Urinary bladder (tissue), 3 donors: ENCODE measurements at regions not wholly inside any gene's neighbourhood (a gene's known extent, or its start where the extent isn't known, plus 50 kb on each side); places are given as distances from the start of the nearest gene placed in this dataset.

Experiments used
- DNase-seq: peaks from one replicate; pipeline ENCODE4 v3.0.0-alpha.2; 2015; ENCODE audit errors: extremely low spot score
- H3K27ac ChIP-seq: one replicate; pipeline ENCODE4 v1.5.1; 2013; ENCODE audit warnings: low read depth, mild to moderate bottlenecking, moderate library complexity
- H3K36me3 ChIP-seq: one replicate; pipeline ENCODE4 v1.6.1; 2013; ENCODE audit warnings: mild to moderate bottlenecking, moderate library complexity; ENCODE audit not compliant: insufficient read depth
- H3K4me1 ChIP-seq: one replicate; pipeline ENCODE4 v1.6.1; 2013; ENCODE audit warnings: mild to moderate bottlenecking, moderate library complexity; ENCODE audit not compliant: insufficient read depth
- H3K4me3 ChIP-seq: one replicate; pipeline ENCODE4 v1.5.1; 2013; ENCODE audit warnings: low read depth, low read length
- WGBS: extraction: QIAGEN DNeasy Blood & Tissue Kit; methylation state at CpG from one replicate; pipeline ENCODE4 v1.1.7; 2013; 5-methylcytosine and 5-hydroxymethylcytosine counted together
- donor health status: healthy with polysubstance abuse.
- donor health status: healthy.

DNA sequence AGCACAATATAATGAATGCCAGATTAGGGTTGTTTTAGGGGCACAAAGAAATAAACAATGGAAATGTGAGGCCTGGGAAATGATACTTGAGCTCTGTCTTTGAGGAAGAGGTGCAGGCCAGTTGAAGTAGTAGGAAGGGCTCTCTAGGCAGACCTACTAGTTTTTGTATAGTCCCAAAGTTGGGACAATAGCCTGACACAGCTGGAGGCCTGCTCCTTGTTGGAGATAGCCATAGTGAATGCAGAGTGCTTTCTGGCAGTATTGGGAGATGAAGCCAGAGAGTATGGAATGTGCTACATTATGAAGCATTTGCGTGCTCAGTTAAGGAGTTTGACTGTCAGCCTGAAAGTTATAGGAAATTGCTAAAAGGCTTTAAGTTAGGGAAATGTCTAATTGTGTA lies 251.2 kb upstream of the ZPLD1 start:
- Histone ChIP-seq H3K4me3 (no peak overlapping the region), H3K36me3 (no peaks in the 10 kb centered on the region), H3K27ac (no peak overlapping the region), H3K4me1 (no peaks in the 10 kb centered on the region)
- DNase-seq, result no peak
- WGBS, result 96% methylated on average over 1 of the region's 1 CpG

DNA sequence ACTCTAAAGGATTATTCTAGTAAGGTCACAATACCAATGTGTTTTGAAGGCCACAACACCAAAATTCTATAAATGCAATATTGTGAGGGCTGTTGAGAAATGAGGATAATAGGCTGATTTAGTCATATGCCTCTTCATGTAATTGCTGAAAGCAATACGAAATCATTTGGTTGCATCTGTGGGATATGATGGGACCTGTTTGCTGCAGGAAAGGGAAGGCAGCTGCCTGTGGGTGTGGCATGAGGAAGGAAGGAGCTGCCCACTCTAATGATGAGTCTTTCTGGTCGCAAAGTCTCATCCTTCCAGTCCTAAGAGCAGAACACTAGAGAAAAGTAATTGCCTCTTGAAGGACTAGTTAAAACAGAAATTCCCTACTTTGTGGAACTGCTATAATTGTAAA lies 245.3 kb upstream of the ZPLD1 start:
- WGBS, result 72% methylated on average over 2 of the region's 2 CpGs

DNA sequence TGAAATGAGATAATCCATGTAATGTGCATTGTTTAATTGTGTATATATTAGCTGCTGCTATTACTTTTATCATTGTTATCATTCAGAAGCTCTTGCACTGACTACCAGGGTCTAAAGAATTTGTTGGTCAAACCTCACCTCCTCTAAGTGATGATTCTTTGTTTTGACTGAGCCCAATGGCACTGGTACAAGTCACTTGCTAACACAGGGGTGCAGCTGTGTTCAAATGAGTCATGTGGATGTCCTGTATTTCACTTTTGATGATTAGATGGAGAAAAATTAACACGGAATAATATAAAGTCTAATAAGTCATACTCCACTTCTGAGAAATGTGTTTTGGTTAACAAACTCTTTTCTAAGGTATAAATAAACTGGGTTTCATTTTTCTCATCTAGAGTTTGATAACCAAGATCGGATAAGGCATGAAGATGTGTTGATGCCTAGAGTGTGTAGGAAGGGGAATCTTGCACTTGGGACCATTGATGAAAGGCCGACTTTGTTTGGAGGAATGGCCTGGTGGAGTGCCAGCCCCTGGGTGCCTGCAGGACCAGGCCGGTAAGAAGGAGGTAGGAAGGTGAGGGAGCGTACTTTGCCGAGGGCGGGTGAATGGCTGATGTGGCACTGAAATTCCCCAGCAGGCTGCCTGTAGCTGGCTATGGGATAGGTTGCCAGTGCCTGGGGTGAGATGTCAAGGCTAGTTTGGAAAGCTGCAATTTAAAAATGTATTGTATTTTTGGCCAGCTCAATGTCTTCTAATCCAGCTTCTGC lies 244.7 kb upstream of the ZPLD1 start:
- H3K36me3 ChIP-seq, result no peaks in the 10 kb centered on the region
- no peak for DNase-seq
- 79% methylated on average over 7 of the region's 7 CpGs for WGBS
- peaks cover 1% of the 10 kb centered on the region for H3K4me1 ChIP-seq
- no peak overlapping the region for H3K27ac ChIP-seq
- no peak overlapping the region for H3K4me3 ChIP-seq

More for the DNA sequence above, 245.3 kb upstream of the ZPLD1 start:
- no peak overlapping the region for H3K4me3 ChIP-seq
- H3K36me3 ChIP-seq, result no peaks in the 10 kb centered on the region
- no peak overlapping the region for H3K27ac ChIP-seq
- no peak for DNase-seq
- peaks cover 1% of the 10 kb centered on the region for H3K4me1 ChIP-seq

DNA sequence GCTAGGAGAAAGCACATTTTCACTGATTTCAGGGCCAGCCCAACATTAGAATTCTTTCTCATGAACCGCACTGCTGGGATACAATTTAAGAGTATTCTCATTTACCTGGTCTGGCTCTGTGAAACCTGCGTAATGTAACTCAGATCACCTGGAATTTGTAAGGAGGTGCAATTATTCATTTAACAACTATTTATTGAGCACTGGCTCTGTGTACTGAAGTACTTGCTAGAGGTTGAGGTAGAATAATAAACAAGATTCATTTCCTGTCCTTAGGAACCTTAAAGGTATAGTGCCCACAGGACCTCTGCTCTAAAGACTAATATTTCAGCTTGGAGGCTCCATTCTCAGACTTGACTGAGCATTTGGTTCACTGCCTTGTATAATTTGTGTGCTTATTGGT lies 242.2 kb upstream of the ZPLD1 start:
- no peak for DNase-seq
- WGBS, result 73% methylated on average over 2 of the region's 2 CpGs
- no peaks in the 10 kb centered on the region for H3K36me3 ChIP-seq
- peaks cover 1% of the 10 kb centered on the region for H3K4me1 ChIP-seq
- H3K27ac ChIP-seq, result no peak overlapping the region
- no peak overlapping the region for H3K4me3 ChIP-seq

DNA sequence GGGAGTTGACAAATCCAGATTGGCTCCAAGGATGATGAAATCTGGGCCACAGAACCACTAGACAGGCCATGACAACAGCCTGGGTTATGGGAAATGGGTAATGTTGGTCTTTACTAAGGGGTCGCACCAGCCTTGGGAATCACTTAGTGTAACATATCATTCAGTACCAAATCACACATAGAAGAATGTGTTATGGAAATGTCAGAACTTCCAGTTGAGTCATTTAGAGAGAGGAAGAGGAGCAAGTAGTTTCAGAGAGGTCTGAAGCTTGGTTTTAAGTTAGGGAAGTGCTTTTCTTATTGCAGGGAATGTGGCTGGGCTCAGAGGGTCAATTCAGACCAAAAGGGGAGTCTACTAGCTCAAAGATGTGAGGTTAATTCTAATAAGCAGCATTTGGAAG lies 241.6 kb upstream of the ZPLD1 start:
- Histone ChIP-seq H3K4me1 (peaks cover 1% of the 10 kb centered on the region), H3K4me3 (no peak overlapping the region), H3K36me3 (no peaks in the 10 kb centered on the region), H3K27ac (no peak overlapping the region)
- no peak for DNase-seq
- WGBS, result 95% methylated on average over 1 of the region's 1 CpG

DNA sequence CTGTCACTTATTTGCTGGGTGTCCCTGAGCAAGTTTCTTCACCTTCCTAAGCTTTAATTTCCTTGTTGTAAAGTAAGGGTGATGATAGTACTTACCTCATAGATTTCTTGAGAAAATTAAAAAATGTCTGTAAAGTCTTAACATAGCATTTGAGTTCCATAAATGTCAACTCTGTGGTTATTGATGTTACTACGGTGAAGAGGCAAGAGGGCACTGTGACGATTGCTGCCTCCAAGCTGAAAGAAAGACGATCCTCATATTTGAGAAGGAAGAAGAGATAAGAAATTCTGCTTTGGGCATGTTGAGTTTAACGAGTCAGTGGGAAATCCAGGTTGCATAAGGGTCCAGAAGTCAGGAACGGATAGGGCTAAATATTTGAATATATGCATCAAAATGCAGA lies 240.8 kb upstream of the ZPLD1 start:
- DNase-seq, result no peak
- 65% methylated on average over 5 of the region's 5 CpGs for WGBS
- peaks cover 1% of the 10 kb centered on the region for H3K4me1 ChIP-seq
- H3K36me3 ChIP-seq, result no peaks in the 10 kb centered on the region
- H3K4me3 ChIP-seq, result no peak overlapping the region
- no peak overlapping the region for H3K27ac ChIP-seq

DNA sequence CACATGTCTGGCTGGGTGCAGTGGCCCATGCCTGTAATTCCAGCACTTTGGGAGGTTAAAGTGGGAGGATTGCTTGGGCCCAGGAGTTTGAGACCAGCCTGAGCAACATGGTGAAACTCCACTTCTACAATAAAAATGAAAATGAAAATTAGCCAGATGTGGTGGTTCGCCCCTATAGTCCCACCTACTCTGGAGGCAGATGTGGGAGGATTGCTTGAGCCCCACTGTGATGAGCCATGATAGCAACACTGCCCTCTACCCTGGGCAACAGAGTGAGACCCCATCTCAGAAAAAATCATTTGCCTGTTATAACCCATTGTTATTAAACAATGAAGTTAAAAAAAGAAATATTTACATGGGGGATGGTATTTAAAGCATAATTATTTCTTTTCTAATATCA lies 240.1 kb upstream of the ZPLD1 start:
- no peak overlapping the region for H3K4me3 ChIP-seq
- WGBS, result 94% methylated on average over 1 of the region's 1 CpG
- peaks cover 1% of the 10 kb centered on the region for H3K4me1 ChIP-seq
- no peaks in the 10 kb centered on the region for H3K36me3 ChIP-seq
- no peak for DNase-seq
- H3K27ac ChIP-seq, result no peak overlapping the region

DNA sequence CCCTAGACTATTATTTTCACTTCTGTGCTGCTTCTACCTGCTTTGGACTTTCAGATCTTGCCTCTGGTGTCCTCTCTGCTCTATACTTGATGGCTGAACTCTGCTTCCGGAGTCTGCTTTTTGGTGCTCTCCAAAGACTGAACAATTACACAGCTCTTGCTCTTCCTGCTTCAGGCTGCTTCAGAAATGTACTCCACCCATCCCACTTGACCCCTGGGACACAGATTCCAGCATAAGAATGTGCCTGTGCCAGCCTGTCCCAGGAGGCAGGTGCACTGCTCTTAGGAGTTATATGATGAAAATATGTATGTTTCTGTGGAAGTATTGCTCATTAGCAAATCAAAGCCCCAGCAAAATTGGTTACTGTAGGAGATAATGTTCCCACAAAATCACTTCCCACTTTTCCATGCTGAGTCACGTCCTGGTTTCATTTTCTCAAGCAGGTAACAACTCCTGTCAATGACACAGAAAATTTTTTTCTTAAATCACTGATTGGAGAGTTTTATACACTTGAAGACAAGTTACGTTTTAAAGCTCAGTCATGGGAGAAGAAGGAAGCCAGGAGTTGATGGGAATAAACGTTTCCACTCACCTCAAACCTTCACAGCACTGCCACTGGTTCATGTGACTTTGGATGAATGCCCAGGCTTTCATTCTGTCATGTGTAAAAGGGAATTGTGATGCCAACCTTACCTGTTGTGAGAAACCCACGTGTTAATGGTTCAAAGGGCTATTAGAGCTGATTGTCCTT lies 239.4 kb upstream of the ZPLD1 start:
- Histone ChIP-seq H3K27ac (no peak overlapping the region), H3K4me3 (no peak overlapping the region), H3K36me3 (no peaks in the 10 kb centered on the region), H3K4me1 (peaks cover 1% of the 10 kb centered on the region)
- no peak for DNase-seq
- 65% methylated on average over 5 of the region's 5 CpGs for WGBS

DNA sequence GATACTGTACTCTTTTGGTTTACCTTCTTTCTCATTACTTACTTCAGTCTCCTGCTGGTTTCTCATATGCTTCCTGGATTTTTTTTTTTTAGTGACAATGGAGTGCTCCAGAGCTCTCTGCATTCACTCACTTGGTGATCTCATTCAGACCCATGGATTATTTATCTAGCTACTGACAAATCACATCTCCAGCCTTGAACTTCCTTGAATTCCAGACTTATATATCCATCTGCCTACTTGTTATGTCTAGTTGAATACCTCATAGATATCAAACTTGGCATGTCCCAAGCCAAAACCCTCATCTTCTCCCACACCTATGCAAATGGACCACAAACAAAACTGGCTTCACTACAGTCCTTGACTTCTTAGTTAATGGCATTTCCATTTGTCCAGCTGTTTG lies 234.7 kb upstream of the ZPLD1 start:
- DNase-seq, result no peak
- no peaks in the 10 kb centered on the region for H3K4me1 ChIP-seq
- H3K27ac ChIP-seq, result no peak overlapping the region
- no peak overlapping the region for H3K4me3 ChIP-seq
- H3K36me3 ChIP-seq, result no peaks in the 10 kb centered on the region

DNA sequence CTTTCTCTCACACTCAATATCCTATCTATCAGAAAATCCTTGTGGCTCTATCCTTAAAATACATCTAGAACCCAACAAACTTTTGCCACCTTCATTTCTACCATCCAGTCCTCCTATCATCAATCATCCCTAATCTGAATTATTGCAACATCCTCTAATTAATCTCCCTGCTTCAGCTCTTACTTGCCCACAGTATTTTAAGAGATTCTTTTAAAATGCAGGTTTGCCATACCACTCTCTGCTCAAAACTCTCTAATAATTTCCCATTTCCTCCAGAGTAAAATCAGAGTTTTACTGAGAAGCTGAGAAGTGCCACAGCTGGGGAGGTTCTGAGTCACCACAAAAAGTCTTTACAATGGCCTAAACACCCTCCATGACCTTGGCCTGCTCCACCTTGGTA lies 234.3 kb upstream of the ZPLD1 start:
- H3K36me3 ChIP-seq, result no peaks in the 10 kb centered on the region
- H3K4me3 ChIP-seq, result no peak overlapping the region
- no peak for DNase-seq
- no peaks in the 10 kb centered on the region for H3K4me1 ChIP-seq
- H3K27ac ChIP-seq, result no peak overlapping the region

DNA sequence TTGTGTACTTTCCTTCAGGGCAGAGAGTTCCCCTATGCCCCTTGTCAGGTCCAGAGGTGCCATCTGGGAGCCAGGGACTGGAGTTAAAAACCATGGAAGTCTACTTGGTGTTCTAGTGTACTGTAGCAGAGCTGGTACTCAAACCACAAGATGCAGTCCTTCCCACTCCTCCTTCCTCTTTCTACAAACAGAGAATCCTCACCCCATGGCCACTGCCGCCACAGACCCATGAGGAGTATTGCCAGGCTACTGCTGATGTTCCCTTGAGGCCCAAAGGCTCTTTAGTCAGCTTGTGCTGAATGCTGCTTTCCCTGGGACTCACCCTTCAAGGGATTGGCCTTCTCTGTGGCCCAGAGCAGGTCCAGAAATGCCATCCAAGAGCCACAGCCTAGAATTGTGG lies 229.2 kb upstream of the ZPLD1 start:
- Histone ChIP-seq H3K4me3 (no peak overlapping the region), H3K27ac (no peak overlapping the region), H3K4me1 (no peaks in the 10 kb centered on the region), H3K36me3 (no peaks in the 10 kb centered on the region)
- DNase-seq, result no peak
- WGBS, result 91% methylated on average over 1 of the region's 1 CpG

DNA sequence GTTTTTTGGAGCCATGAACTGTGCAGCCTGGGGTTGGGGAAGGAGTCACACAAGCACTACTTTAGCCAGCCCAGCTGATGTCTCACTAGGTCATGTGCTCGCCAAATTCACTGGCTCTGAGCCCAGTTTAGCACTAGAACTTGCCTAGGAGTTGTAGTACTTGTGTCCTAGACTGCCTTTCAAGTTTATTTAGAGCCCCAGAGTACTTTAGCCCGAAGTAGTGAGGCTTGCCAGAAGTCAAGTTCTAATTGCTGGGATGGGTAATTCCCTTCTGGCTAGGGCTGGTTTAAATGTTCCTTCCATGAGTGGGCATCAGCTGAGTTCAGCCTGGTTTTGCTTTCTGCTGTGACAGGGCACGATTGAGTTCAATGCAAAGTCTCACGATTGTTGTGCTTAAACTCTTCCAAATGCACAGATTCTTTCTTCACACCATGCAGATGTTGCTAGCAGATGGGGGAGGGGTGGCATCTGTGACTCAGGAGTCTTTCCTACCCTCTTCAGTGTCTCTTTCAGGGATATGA lies 228.2 kb upstream of the ZPLD1 start:
- Histone ChIP-seq H3K27ac (no peak overlapping the region), H3K36me3 (no peaks in the 10 kb centered on the region), H3K4me1 (no peaks in the 10 kb centered on the region), H3K4me3 (no peak overlapping the region)
- WGBS, result 33% methylated on average over 4 of the region's 4 CpGs
- no peak for DNase-seq

DNA sequence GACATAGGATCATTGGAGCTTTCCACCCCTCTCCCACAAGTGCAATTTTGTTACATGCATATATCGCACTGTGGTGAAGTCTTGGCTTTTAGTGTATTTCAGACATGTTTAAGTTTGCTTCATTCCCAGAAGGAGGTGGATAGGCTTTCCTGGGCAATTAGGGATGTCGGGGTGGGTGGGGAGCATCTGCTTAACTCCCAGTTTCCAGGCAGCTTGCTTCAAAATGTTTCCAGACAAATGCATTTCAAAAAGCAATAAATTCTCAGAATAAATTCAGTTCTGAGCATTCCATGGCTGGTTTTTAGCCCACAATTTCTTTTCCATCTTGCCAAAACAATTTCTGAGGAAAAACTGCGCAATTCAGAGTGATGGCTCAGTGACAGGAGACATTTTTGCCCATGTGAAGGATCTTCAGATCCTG lies 227.7 kb upstream of the ZPLD1 start:
- Histone ChIP-seq H3K4me3 (no peak overlapping the region), H3K4me1 (no peaks in the 10 kb centered on the region), H3K36me3 (no peaks in the 10 kb centered on the region), H3K27ac (no peak overlapping the region)
- WGBS, result 70% methylated on average over 3 of the region's 3 CpGs
- DNase-seq, result no peak

DNA sequence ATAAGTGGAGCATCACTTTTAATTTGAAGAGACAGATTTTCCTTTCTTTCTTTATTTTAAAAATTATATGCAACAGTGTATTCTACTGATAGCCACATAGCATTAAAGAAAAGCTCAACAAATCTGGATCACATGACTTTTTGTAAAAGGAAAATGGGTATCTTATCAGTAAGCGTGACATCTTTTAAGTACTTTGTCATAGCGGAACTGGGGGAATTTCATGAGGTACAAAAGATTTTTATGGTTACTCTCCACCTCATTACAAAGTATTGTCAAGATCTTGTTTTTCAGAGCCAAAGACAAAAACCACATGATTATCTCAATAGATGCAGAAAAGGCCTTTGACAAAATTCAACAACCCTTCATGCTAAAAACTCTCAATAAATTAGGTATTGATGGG lies 219.6 kb upstream of the ZPLD1 start:
- Histone ChIP-seq H3K27ac (no peak overlapping the region), H3K4me3 (no peak overlapping the region), H3K36me3 (no peaks in the 10 kb centered on the region), H3K4me1 (no peaks in the 10 kb centered on the region)
- 88% methylated on average over 2 of the region's 2 CpGs for WGBS
- DNase-seq, result no peak
